PC-3 (cell line): ENCODE measurements at regions not wholly inside any gene's neighbourhood (a gene's known extent, or its start where the extent isn't known, plus 50 kb on each side); places are given as distances from the start of the nearest gene placed in this dataset.

Source experiments
- ATAC-seq: fragments of 200-7000 bp; cut with Tn5 transposase; 2 replicates; pipeline ENCODE4 v1.9.1; 2020; ENCODE audit warnings: mild to moderate bottlenecking, moderate library complexity
- BruUV-seq: library from RNA; stranded (reverse); fragments of 400-500 nt; replicated peaks from 2 replicates; lab custom pipeline; 2021; lab: Mats Ljungman, UMichigan
- CTCF ChIA-PET: fragments of 300-600 bp; sonication (Branson Sonifier 250); formaldehyde crosslinking; loops from one replicate; lab custom pipeline; 2022; ENCODE audit warnings: antibody characterized with exemption; lab: Charles Lee
- POLR2A ChIA-PET: fragments of 300-600 bp; sonication (Branson Sonifier 250); formaldehyde crosslinking; loops from one replicate; lab custom pipeline; 2022; ENCODE audit warnings: antibody characterized with exemption; ENCODE audit not compliant: unreplicated experiment; lab: Charles Lee
- DNase-seq: peaks from one replicate; pipeline ENCODE4 v3.0.0-alpha.2; 2015
- H2AFZ ChIP-seq: fragments of 300-600 bp; sonication (generic); 2 replicates; pipeline ENCODE4 v1.6.0; 2016; ENCODE audit warnings: antibody characterized with exemption, low read length
- H3F3A ChIP-seq: fragments of 300-600 bp; sonication (generic); one replicate; pipeline ENCODE4 v1.6.0; 2017; ENCODE audit warnings: antibody characterized with exemption, low read length, control low read depth, mild to moderate bottlenecking; ENCODE audit not compliant: unreplicated experiment
- H3K27ac ChIP-seq: fragments of 300-600 bp; sonication (generic); 2 replicates; pipeline ENCODE4 v1.5.1; 2016; ENCODE audit warnings: mild to moderate bottlenecking, low read length
- H3K27me3 ChIP-seq: fragments of 300-600 bp; sonication (generic); 2 replicates; pipeline ENCODE4 v1.6.1; 2016; ENCODE audit warnings: low read length, mixed read lengths
- H3K36me3 ChIP-seq: fragments of 300-600 bp; sonication (generic); 2 replicates; pipeline ENCODE4 v1.6.1; 2016; ENCODE audit warnings: low read depth, mixed run types, low read length, mixed read lengths
- H3K4me1 ChIP-seq: fragments of 300-600 bp; sonication (generic); 2 replicates; pipeline ENCODE4 v1.5.1; 2016; ENCODE audit warnings: low read length; ENCODE audit not compliant: insufficient read depth
- H3K4me2 ChIP-seq: fragments of 300-600 bp; sonication (generic); 2 replicates; pipeline ENCODE4 v1.6.0; 2016; ENCODE audit warnings: low read length
- H3K4me3 ChIP-seq: fragments of 300-600 bp; sonication (generic); 2 replicates; pipeline ENCODE4 v1.5.1; 2016; ENCODE audit warnings: mild to moderate bottlenecking, low read length, mixed read lengths
- H3K79me2 ChIP-seq: fragments of 300-600 bp; sonication (generic); 2 replicates; pipeline ENCODE4 v1.6.1; 2017; ENCODE audit warnings: low read length, mixed read lengths
- H3K9ac ChIP-seq: fragments of 300-600 bp; sonication (generic); 2 replicates; pipeline ENCODE4 v1.6.0; 2016; ENCODE audit warnings: mild to moderate bottlenecking, low read length
- H3K9me2 ChIP-seq: fragments of 300-600 bp; sonication (generic); replicated peaks from 2 replicates; pipeline ENCODE4 v1.6.1; 2016; ENCODE audit warnings: mixed run types, low read length, mixed read lengths
- H3K9me3 ChIP-seq: fragments of 300-600 bp; sonication (generic); 2 replicates; pipeline ENCODE4 v1.6.1; 2016; ENCODE audit warnings: low read length, mixed read lengths
- H4K20me1 ChIP-seq: fragments of 300-600 bp; sonication (generic); 2 replicates; pipeline ENCODE4 v1.6.1; 2016; ENCODE audit warnings: low read length, mixed read lengths
- CTCF ChIP-seq: fragments of 300-600 bp; sonication (generic); conservative IDR thresholded peaks from 2 replicates; pipeline ENCODE4 v1.5.1; 2017; ENCODE audit warnings: antibody characterized with exemption, low read depth, mild to moderate bottlenecking, low read length
- EZH2 ChIP-seq: fragments of 300-600 bp; sonication (generic); IDR thresholded peaks from one replicate; pipeline ENCODE4 v1.6.1; 2017; ENCODE audit warnings: antibody characterized with exemption, mild to moderate bottlenecking, low read length; ENCODE audit not compliant: unreplicated experiment
- EZH2phosphoT487 ChIP-seq: fragments of 300-600 bp; sonication (generic); IDR thresholded peaks from 2 replicates; pipeline ENCODE4 v1.6.1; 2018; ENCODE audit warnings: mild to moderate bottlenecking, antibody characterized with exemption, low read length, borderline replicate concordance
- intact Hi-C: fragments of 100-400 bp; cut with micrococcal nuclease; formaldehyde crosslinking; loops from 2 replicates; pipeline ENCODE4 v1.9.0; 2023

- H3K9me2 ChIP-seq, result no peaks in the 10 kb centered on the region
- ATAC-seq, result peak; percentile 71
- no peaks in the 10 kb centered on the region for H3K9me3 ChIP-seq
- no peaks in the 10 kb centered on the region for H4K20me1 ChIP-seq
- intact Hi-C loops, result no loop called here
- no peak overlapping the region for H3K27ac ChIP-seq
- no peak overlapping the region for H2AFZ ChIP-seq
- no peak overlapping the region for H3K4me3 ChIP-seq
- H3K79me2 ChIP-seq, result no peaks in the 10 kb centered on the region
- BruUV-seq, result no TSS peak
- TF ChIP-seq EZH2phosphoT487 (no peak), EZH2 (no peak), CTCF (no peak)
- H3K27me3 ChIP-seq, result no peaks in the 10 kb centered on the region
- no peaks in the 10 kb centered on the region for H3K36me3 ChIP-seq
- no peaks in the 10 kb centered on the region for H3F3A ChIP-seq
- no peaks in the 10 kb centered on the region for H3K4me1 ChIP-seq
- H3K9ac ChIP-seq, result no peak overlapping the region
- DNase-seq, result peak; percentile 28
- no peak overlapping the region for H3K4me2 ChIP-seq
- ChIA-PET POLR2A (no interaction called here), CTCF (no interaction called here)
Measured at GRCh38 chr5:8895599-8895998, 650.3 kb downstream of the SEMA5A start.

GRCh38 chr5:8897316-8897715 lies 648.6 kb downstream of the SEMA5A start:
- Histone ChIP-seq H3K9me2 (no peaks in the 10 kb centered on the region), H3K27me3 (no peaks in the 10 kb centered on the region), H3K9ac (no peak overlapping the region), H3K79me2 (no peaks in the 10 kb centered on the region), H3F3A (no peaks in the 10 kb centered on the region), H3K9me3 (no peaks in the 10 kb centered on the region), H3K27ac (no peak overlapping the region), H3K4me3 (no peak overlapping the region), H3K4me1 (no peaks in the 10 kb centered on the region), H4K20me1 (no peaks in the 10 kb centered on the region), H3K4me2 (no peak overlapping the region), H3K36me3 (no peaks in the 10 kb centered on the region), H2AFZ (no peak overlapping the region)
- intact Hi-C loops, result no loop called here
- TF ChIP-seq CTCF (no peak), EZH2phosphoT487 (no peak), EZH2 (no peak)
- no peak for ATAC-seq
- ChIA-PET CTCF (no interaction called here), POLR2A (no interaction called here)
- DNase-seq, result no peak
- no TSS peak for BruUV-seq

- BruUV-seq, result no TSS peak
- ChIA-PET POLR2A (no interaction called here), CTCF (no interaction called here)
- Histone ChIP-seq H3K4me2 (peak overlapping the region; percentile 27), H3K9me3 (no peaks in the 10 kb centered on the region), H3K27me3 (no peaks in the 10 kb centered on the region), H3K79me2 (no peaks in the 10 kb centered on the region), H4K20me1 (no peaks in the 10 kb centered on the region), H3K4me1 (peaks cover 42% of the 10 kb centered on the region), H3F3A (peaks cover 13% of the 10 kb centered on the region), H3K36me3 (no peaks in the 10 kb centered on the region), H3K9ac (no peak overlapping the region), H3K9me2 (no peaks in the 10 kb centered on the region), H3K4me3 (no peak overlapping the region), H2AFZ (peak overlapping the region; percentile 21; the same call in 1 of the 2 replicates), H3K27ac (peak overlapping the region; percentile 95)
- DNase-seq, result peak; percentile 93
- TF ChIP-seq EZH2phosphoT487, result no peak
- TF ChIP-seq CTCF, result no peak
- TF ChIP-seq EZH2, result no peak
- intact Hi-C loops, result loop anchor here (10.0 kb wide), 1 partner anchor 90 kb away; no protein-coding TSS in a partner anchor
- no peak for ATAC-seq
Measured at GRCh38 chr5:8905021-8905420, 640.9 kb downstream of the SEMA5A start.
